ENCODE measurements at regions not wholly inside any gene's neighbourhood (a gene's known extent, or its start where the extent isn't known, plus 50 kb on each side); places are given as distances from the start of the nearest gene placed in this dataset.

GRCh38 chr1:204756811-204757210 lies 71.3 kb upstream of the LRRN2 start:
- TF ChIP-seq CTCF (IDR thresholded peaks at IDR 0.05; ENCODE audit: low read depth, low read length, missing input control): no peak
- no peak for TF ChIP-seq ATF3 (IDR thresholded peaks at IDR 0.05)
- TF ChIP-seq REST (IDR thresholded peaks at IDR 0.05): no peak
- no peak for TF ChIP-seq TAF1 (conservative IDR thresholded peaks at IDR 0.05)
- no peak for TF ChIP-seq FOXA1 (IDR thresholded peaks at IDR 0.05)
- TF ChIP-seq HNF4G (IDR thresholded peaks at IDR 0.05): no peak
- no peak for TF ChIP-seq EGR1 (IDR thresholded peaks at IDR 0.05; ENCODE audit: low read depth in 2 of 2)
- DNase-seq (ENCODE audit: low spot score): no peak
- Histone ChIP-seq H3K9ac (ENCODE audit: low read depth in 1 of 2, low read length in 2 of 2) (no peak overlapping the region), H3K4me3 (ENCODE audit: low read depth in 1 of 3, low read length in 3 of 3) (no peak overlapping the region), H3K4me1 (ENCODE audit: control insufficient read depth in 4 of 4, insufficient read depth in 4 of 4, low read length in 3 of 4) (no peaks in the 10 kb centered on the region), H3K27ac (ENCODE audit: low read depth in 1 of 2, low read length in 2 of 2) (no peak overlapping the region), H3K27me3 (ENCODE audit: control insufficient read depth in 4 of 4, insufficient read depth in 4 of 4, low read length in 3 of 4) (peaks cover 0 to 4% (median 0%) of the 10 kb centered on the region in 4 donors), H3K36me3 (ENCODE audit: control insufficient read depth in 4 of 4, insufficient read depth in 3 of 4, low read depth in 1 of 4, low read length in 3 of 4) (no peaks in the 10 kb centered on the region), H3K9me3 (ENCODE audit: control insufficient read depth in 4 of 4, low read length in 3 of 4) (no peaks in the 10 kb centered on the region)
- 82% methylated on average over 1 of the region's 1 CpG for WGBS

- H3K9me3 ChIP-seq (ENCODE audit: control insufficient read depth in 4 of 4, low read length in 3 of 4): peaks cover 0 to 3% (median 0%) of the 10 kb centered on the region in 4 donors
- H3K36me3 ChIP-seq (ENCODE audit: control insufficient read depth in 4 of 4, insufficient read depth in 3 of 4, low read depth in 1 of 4, low read length in 3 of 4): no peaks in the 10 kb centered on the region
- H3K27ac ChIP-seq (ENCODE audit: low read depth in 1 of 2, low read length in 2 of 2): no peak overlapping the region
- H3K4me3 ChIP-seq (ENCODE audit: low read depth in 1 of 3, low read length in 3 of 3): no peak overlapping the region
- DNase-seq (ENCODE audit: low spot score): no peak
- no peaks in the 10 kb centered on the region for H3K27me3 ChIP-seq (ENCODE audit: control insufficient read depth in 4 of 4, insufficient read depth in 4 of 4, low read length in 3 of 4)
- TF ChIP-seq TAF1 (conservative IDR thresholded peaks at IDR 0.05): no peak
- no peak for TF ChIP-seq SP1 (IDR thresholded peaks at IDR 0.05)
- TF ChIP-seq NR2F2 (IDR thresholded peaks at IDR 0.05): no peak
- no peak for TF ChIP-seq CTCF (IDR thresholded peaks at IDR 0.05; ENCODE audit: low read depth, low read length, missing input control)
- TF ChIP-seq HNF4G (IDR thresholded peaks at IDR 0.05): no peak
- TF ChIP-seq RXRA (IDR thresholded peaks at IDR 0.05): no peak
- no peak for TF ChIP-seq YY1 (IDR thresholded peaks at IDR 0.05)
- TF ChIP-seq ZBTB33 (IDR thresholded peaks at IDR 0.05): no peak
- TF ChIP-seq FOXA2 (IDR thresholded peaks at IDR 0.05): no peak
- no peak for TF ChIP-seq RAD21 (IDR thresholded peaks at IDR 0.05)
- TF ChIP-seq EGR1 (IDR thresholded peaks at IDR 0.05; ENCODE audit: low read depth in 2 of 2): no peak
- TF ChIP-seq REST (IDR thresholded peaks at IDR 0.05): no peak
- TF ChIP-seq ATF3 (IDR thresholded peaks at IDR 0.05): no peak
- no peak for TF ChIP-seq GABPA (IDR thresholded peaks at IDR 0.05 in 1 of 2, conservative IDR thresholded peaks at IDR 0.05 in 1 of 2)
- WGBS: 72% methylated on average over 2 of the region's 2 CpGs
- H3K9ac ChIP-seq (ENCODE audit: low read depth in 1 of 2, low read length in 2 of 2): no peak overlapping the region
- H3K4me1 ChIP-seq (ENCODE audit: control insufficient read depth in 4 of 4, insufficient read depth in 4 of 4, low read length in 3 of 4): no peaks in the 10 kb centered on the region
These were observed 73.1 kb upstream of the LRRN2 start for GRCh38 chr1:204758601-204759000.

Measured in liver (tissue), 8 donors.